GM18520 (cell line): ENCODE measurements at regions not wholly inside any gene's neighbourhood (a gene's known extent, or its start where the extent isn't known, plus 50 kb on each side); places are given as distances from the start of the nearest gene placed in this dataset.

Experiments
- ATAC-seq: cut with Tn5 transposase; IDR thresholded peaks from one replicate; pipeline ENCODE4 v1.9.1; 2021; ENCODE audit not compliant: unreplicated experiment

DNA sequence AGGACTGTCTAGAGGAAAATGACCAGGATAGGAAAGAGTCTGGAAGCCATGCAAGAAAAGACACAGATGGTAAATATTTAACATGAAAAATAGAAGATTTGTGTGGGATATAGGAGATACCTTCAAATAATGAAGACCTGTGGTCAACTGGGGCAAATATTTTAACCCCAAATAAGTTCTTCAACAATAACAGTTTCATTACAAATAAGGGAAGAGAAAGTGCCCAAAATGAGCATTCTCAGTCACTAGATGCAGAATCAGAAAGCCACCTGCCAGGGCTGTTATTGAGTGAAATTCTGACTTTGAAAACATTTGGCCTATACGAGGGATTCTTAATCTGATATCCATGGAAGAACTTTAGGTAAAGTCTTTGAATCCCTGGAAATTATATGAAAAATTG lies 231.2 kb upstream of the PLEKHG7 start:
- ATAC-seq, result peak; percentile 35

DNA sequence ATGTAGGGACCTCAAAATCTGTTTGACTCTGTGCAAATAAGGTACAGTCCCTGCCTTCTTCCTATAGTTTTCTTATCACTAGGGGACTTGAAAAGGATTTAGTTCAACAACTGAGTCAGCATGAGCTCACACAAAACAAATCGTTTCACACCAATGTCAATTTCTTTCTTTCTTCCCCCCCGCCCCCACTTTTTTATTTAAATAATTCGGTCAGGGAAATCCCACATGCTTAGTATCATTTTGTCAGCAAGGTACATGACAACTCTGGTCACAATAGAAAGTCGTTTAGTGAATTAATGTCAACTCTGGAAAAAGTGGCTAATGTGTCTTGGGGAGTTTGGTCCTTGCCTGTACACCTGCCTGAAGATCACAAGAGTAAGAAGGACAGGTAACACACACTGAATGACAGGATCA lies 232.2 kb upstream of the PLEKHG7 start:
- ATAC-seq, result peak; percentile 41

DNA sequence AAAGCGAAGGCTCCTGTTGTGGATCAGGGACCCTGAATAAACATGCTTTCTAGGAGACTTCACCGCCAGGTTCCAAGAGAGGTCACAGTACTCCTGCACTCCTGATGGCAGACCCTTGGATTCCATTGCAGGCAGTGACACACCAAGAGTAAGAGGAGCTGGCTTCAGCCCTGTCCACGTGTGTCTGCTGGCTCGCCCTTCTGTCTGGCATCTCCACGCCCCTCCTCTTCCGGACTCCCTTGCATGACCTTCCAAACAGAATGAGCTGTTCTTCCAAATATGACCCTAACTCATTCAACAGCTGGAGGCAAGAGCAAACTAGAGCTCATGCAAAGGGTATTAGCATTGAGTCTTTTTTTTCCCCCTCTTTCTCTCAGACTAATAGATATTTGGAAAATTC lies 233.0 kb upstream of the PLEKHG7 start:
- ATAC-seq, result no peak

DNA sequence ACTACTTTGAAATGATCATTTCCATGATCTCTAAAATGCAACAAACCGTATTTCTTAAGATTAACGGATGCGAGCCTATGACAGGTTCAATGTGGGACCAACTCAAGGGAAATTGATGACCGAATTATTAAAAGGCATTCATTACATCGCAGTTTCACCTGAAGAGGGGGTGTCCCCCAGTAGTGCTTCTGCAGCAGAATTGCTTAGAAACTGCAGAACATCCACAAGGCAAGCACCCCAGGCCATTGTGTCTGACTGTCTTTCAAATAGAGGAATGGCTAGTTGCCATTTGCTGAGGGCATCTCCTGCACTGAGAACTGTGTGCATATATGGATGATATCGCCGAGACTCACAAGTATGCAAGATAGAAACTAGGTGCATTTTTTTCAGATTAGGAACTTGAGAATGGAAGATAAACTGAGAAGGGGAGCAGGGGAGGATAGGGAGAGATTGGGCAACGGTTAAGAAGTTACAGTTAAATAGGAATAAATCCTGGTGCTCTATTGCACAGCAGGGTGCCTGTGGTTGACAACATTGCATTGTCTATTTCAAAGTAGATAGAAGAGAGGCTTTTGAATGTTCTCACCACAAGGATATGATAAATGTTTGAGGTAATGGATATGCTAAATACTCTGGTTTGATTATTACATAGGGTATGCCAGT lies 234.3 kb upstream of the PLEKHG7 start:
- no peak for ATAC-seq

DNA sequence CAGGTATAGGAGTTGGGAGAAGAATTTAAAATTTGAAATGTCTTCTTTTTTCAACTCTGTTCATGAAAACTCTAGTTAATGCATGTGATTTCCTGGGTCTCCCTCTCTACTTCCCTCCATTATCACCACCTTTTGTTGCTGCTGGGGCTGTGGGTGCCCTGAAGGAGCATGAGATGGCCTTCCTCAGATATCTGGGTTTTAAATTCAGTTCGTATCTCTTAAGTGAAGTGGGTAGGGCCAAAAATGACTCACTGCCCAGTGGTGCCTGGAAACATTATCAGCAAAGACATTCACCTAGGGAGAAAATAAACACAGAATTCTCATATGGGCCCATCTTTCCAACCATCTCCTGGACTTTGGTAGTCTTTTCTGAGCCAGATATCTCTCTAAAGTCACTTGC lies 234.9 kb upstream of the PLEKHG7 start:
- ATAC-seq, result no peak

DNA sequence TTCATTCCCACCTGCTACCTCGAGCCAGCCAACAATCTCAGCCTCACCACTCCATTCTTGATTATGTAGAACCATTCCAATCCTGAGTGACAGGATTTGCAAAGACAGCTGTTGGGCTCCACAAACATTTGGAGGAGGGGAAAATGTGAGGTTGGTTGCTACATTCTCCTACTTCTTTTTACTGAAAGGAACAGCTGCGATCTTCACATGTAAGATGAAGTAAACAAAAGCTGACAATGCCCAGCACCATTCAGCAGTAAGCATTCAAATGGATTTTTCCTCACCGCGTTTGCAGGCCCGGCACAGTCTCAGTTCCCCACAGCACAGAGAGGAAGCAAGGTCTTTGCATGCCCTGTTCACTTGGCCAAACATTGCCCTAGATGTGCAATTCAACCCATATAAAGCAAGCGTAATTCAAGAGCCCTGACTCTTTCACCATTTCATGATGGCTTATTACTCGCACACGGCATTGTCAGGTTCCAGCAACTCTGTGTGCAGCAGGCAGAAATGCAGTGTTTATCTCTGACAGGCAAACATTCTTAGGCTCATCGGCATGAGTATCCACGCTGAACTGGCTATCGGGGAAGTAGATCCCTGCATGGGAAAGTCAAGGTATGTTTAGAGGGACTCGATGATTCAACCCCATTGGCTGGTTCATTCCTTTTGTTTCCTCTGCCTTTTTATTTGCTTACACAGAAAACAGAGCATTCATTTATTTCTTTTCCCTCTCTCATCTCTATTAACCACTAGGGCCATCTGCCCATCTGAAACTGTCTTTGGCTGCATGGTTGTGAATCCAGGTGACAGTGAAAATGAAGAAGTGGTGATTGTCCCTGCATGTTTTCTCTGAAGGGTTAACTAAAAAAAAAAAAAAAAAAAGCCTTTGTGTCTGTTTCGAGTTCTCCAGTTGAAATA lies 236.1 kb upstream of the PLEKHG7 start:
- ATAC-seq, result no peak

DNA sequence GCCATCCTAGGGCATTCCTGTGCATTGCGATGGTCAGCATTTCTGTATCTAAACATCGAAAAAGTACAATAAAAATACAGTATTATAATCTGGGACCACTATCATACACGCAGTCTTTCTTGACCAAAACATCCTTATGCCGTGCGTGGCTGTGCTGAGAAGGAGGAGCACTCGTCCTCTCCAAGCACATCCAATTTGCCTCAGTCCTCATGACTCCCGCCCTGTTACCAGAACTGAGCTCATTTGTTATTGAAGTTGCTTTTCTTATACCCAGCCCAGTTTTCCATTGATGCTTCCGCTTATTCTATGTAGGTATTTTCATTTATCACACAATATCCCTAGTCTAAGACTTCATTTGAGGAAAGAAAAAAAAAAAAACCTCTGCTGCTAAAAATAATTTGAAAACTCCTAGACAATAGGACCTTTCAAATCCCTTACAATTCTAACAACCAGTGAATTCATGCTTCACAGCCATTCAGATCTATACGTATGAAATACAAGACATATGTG lies 236.9 kb upstream of the PLEKHG7 start:
- no peak for ATAC-seq

DNA sequence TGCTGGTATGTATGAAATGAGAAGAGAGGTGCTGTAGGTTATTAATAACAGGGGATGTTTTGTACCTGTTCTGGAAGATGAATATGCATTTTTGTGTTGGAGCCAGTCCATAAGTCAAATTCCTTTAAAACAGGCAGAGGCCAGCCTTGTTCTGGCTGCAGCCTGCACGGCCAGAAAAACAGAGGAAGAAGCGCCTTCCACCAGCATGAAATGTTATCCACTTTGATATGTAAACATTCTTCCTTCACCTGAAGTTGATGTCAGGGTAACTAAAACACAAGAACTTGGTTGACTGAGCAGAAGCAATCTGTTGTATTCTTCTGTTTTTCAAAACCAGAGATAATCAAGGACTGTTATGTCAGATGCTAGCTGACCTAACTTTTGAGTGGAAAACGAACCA lies 237.9 kb upstream of the PLEKHG7 start:
- no peak for ATAC-seq

DNA sequence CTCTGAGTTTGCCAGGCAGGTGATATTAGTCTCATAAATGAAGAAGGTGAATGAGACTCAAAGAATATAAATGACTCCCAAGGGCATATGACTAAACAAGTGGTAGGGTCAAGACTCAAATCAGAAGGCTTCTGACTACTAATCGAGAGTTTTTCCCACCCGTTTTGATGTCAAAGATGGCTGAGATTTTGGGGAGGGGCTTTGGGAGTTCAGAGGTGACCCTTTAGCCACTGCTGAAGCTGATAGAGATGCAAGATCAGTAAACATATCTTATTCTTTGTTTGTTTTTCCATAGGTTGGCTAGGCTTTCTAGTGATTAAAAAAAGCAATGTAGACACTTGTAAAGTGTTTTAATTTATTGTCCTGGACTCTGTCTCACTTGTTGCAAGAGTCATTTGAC lies 239.6 kb upstream of the PLEKHG7 start:
- ATAC-seq, result no peak

DNA sequence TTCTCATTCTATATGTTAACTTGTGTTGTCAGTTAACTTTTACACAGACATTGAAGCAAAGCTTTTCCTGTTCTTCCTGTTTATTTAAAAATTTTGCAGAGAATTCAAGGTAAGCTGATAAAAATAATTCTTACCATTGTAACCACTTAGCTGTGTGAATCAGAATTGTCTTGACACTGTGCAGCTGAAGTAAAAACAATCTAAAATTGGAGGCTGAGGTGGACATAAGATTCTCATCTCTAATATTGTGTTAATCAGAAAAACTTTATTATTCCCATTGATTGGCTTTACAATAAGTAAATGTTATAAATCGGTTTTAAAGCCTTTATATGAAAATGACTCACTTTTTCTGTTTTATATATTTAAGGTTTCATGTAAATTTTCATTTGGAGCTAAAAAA lies 240.3 kb upstream of the PLEKHG7 start:
- no peak for ATAC-seq

DNA sequence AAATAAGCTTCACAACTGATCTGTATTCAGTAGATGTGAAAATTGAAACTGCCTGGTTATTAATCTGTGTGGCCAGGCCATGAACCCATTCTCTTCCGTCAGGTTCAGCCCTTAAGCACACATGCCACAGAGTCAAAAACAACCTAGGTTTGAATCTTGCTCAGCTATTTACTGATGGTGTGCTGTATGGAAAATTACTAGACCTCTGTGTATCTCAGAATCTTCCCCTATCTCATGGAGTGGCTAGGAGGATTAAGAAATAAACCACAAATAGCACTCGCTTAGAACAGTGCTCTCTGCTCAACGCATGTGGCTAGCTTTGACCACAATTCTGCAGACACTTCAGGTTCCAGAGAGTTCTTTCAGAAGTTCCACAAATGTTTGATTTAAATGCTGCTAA lies 240.7 kb upstream of the PLEKHG7 start:
- peak; percentile 67 for ATAC-seq

DNA sequence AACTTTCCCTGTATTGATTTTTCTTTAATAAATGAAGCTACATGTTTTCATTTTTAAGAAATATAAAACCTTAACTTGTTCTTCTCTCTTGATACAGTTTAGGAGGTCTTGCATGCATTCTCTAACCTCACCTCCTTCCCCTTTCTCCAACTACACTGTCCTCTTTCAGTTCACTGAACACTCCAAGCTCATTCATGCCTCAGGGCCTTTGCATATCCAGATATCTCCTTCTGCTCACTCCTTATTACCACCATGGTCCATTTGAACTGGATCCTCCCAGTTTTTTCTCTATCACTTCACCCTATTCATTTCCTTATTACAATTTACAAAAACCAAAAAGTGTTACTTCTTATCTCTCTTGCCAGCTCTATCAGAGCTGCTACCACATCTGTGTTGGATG lies 242.9 kb upstream of the PLEKHG7 start:
- ATAC-seq, result no peak

DNA sequence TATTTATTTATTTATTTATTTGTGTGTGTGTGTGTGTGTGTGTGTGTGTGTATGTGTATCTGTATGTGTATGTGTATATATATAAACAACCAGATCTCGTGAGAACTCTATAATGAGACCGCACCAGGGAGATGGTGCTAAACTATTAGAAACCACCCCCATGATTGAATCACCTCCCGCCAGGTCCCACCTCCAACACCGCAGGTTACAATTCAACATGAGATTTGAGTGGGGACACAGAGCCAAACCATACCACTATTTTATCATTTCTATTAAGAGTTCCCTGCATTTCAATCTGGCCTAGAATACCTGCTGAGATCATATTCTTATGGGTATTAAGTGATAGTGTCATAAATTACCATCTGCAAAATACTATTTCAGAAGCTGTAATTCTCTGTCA lies 243.8 kb upstream of the PLEKHG7 start:
- ATAC-seq, result no peak

DNA sequence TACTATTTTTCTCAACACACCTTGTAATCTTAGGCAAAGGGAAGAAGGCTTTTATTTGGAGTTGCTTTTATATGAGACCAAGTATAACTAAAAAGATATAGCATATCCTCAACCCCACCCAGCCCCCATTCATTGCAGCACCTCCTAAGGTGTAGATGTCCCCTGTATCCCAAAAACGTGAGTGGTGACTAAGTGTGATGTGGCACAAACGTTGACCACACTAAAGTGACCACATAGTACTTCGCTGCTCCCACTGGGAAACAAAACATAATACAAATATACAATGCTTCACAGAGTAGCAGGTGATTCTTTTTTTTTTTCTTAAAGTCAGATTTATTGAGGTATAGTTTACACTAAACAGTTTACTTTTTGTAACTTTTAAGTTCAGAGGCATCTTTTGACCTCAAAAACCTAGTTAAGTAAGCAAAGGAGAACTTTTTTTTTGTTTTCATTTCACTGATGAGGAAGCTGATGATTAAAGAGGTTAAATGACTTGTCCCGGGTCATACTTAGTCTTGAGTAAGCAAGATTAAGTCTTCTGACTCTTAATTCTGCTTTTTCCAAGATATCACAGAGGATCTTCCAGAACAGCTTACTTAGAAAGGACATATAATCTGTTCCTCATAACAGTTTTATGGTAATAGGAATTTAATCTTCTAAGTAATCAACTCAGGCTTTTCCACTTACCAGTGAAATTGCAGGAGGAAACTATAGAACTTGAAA lies 245.2 kb upstream of the PLEKHG7 start:
- no peak for ATAC-seq

DNA sequence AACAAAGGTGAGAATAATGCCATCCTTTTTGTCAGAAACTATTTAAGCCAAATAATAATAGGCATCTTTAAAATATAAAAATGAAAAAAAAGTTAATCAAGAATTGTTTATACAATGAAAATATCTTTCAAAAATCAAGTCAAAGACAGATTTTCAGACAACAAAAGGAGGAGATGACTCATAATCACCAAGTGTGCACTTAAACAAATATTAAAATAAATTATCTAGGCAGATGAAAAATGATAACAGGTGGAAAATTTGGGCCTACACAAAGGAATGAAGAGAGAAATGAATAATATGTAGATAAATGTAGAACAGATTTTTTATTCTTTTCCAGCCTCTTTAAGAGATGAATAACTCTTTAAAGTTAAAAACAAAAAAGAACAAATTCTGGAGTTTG lies 250.0 kb upstream of the PLEKHG7 start:
- ATAC-seq, result no peak

DNA sequence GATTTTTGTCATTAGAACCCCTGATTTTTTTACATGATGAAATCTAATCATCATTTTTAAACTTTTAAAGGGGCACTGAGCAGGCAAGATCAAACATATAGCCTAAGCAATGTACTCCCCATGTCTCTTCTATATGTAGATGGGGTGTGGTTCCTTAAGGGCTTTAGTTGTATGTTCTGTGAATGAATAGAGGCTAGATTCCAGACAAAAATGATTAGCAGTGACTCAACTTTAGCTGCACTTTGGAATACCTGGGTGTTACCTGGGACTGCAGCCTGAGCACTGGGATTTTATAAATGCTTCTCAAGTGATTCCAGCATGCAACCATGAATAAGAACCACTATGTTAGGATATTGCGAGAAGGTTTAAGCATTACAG lies 256.7 kb upstream of the PLEKHG7 start:
- peak; percentile 5 for ATAC-seq

DNA sequence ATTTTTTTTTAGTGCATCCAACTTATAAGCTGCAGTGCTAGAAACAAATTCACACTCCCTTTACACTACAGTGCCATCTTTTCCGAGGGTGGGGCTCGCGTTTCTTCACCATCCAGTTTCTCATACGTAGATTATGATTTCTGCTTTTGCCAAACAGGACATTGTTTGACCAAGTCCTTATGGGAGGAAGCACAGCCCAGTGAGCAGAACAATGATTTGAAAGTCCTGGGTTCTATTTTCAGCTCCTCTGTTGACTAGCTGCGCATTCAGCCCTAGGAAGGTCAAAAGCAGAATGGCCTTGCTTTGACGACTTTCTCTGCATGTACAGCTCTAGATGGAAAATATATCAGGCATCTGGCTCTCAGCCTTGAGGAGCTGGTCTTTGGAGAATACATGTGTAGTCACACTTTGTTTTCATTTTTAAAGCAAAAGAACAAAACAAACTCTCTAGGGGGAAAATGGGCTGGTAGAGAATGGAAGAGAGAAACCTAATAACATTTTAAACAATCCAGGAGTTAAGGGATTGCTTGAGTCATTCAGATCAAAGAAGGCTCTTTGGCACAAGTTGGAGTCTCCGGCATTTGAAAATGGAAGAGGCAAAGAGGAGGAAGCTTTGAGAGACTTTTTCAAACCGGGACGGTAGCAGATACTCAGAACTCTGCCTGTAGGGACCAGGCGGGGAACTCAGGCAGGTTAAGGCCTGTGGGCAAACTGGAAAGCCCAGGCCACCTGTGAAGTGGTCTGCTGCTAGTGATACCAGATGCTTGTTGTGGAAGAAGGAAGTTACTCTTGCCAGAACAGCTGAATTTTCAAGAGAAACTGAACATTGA lies 257.3 kb upstream of the PLEKHG7 start:
- ATAC-seq, result peak; percentile 62

DNA sequence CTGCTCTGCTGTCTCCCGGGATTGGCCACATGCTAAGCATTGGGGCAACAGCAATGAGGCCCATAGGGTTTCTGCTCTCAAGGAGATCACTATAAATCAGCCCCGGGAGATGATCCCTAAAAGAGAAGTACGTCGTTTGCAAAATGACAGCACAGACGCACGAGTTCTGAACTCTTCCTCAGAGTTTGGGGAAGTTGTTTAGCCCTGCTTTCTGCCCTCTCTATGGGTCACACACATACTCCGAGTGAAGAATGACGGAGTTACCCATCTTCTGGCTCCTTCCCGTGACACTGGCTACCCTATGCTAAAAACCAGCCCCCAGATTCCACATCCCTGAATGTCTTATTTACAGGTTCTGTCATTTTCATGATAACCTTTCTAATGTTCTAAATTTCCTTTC lies 258.0 kb upstream of the PLEKHG7 start:
- ATAC-seq, result no peak

DNA sequence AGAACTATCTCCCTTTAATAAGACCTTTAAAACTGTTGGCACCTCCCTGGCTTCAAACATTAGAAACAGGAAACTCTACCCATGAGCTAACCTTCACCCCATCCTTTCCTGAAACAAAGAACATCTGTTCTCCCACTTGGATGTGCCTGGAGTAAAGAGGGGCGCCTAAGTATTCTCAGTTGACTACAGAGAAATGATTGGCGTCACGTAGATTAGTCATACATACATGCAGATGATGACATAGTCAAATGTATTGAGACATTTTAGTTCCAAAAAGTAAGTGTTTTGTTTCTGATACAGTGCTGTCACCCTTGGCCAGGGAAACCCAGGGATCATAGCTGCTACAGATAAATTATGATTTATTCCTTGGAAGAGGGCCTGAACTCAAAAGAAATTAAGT lies 260.0 kb upstream of the PLEKHG7 start:
- no peak for ATAC-seq

DNA sequence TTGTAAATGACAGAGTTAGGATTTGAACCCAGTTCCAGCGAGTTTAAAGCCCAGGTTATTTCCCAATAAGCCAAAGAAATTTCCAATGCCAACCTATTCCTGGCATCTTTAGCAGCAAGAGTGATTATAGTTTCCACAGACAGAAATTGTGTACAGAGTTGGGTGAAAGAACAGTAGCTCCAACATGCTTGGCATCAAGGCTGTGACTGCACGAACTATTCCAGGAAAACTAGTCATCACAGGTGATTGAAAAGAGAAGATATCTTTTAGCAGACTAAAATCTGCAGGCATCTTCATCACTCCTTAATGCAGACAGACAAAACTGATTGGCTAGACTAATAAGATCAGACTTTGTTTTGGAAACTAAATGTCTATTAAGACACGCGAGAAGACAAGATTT lies 262.7 kb upstream of the PLEKHG7 start:
- ATAC-seq, result no peak

DNA sequence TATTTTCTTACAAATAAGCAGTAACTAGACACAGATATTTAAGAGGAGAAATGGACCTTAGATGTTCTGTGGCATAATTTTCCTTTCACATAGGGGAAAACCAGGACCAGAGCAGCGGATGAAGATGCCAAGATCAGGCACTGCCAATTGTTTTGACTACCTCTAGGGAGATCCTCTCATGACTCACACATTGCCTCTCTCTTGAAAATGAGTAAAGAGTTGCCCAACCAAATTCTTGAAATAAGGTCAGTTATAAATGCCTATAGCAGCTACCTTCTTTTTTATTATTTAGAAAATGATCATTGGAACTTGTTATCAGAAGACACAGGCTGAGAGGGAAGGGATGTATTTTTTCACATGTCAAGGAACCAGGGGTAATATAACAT lies 263.4 kb upstream of the PLEKHG7 start:
- ATAC-seq, result no peak
